Stomach (tissue), 4 donors: ENCODE measurements at regions not wholly inside any gene's neighbourhood (a gene's known extent, or its start where the extent isn't known, plus 50 kb on each side); places are given as distances from the start of the nearest gene placed in this dataset.

Experiments used
- POLR2A ChIP-seq, 4 donors: fragments of 450-650 bp; IDR thresholded peaks; one replicate each; pipeline ENCODE4 v1.6.1; 2016; ENCODE audit warnings: antibody characterized with exemption in 4 of 4, control low read depth in 2 of 4, mild to moderate bottlenecking in 1 of 4, moderate library complexity in 1 of 4
- TF ChIP-seq, protein P1 (sequence below), 7 experiments: fragments of 450-650 bp in 4 of 7; fragments of 200-600 bp in 3 of 7; sonication (generic) in 3 of 7; IDR thresholded peaks; one replicate each; pipeline ENCODE4 v1.5.1; 2016 to 2019; ENCODE audit warnings: antibody characterized with exemption in 7 of 7, control low read depth in 2 of 7, mild to moderate bottlenecking in 1 of 7

DNA sequence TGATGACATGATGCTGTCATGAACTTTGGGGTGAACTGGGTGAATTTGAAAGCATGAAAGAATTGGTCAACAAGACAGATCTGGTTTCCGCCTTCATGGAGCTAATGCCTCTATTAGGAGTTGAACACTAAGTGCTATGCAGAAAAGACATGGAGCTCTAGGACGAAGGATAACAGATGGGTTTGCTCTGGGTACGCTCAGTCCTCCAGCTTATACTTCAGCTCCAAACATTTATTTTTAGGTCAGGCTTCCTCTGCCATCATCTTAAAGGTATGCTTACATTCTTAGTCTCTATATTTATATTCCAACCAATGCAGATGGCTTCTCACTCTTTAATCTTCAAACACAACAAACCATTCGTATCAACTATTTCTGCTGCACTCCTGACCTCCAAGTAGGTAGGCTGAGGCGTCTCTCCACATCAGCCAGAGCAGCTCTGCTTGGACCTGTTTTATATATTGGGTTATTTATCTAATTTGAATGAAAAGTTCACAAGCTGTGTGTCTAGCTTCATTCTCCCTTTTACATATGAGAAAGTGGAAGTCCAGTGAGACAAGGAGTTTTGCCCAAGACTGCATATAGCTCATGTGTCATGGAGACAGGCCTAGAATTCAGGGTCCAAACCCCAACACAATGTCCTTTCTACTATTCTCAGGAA is 226.3 kb downstream of the SPTSSA start:
- no peak for TF ChIP-seq POLR2A (IDR thresholded peaks at IDR 0.05)
- TF ChIP-seq, protein P1, sequence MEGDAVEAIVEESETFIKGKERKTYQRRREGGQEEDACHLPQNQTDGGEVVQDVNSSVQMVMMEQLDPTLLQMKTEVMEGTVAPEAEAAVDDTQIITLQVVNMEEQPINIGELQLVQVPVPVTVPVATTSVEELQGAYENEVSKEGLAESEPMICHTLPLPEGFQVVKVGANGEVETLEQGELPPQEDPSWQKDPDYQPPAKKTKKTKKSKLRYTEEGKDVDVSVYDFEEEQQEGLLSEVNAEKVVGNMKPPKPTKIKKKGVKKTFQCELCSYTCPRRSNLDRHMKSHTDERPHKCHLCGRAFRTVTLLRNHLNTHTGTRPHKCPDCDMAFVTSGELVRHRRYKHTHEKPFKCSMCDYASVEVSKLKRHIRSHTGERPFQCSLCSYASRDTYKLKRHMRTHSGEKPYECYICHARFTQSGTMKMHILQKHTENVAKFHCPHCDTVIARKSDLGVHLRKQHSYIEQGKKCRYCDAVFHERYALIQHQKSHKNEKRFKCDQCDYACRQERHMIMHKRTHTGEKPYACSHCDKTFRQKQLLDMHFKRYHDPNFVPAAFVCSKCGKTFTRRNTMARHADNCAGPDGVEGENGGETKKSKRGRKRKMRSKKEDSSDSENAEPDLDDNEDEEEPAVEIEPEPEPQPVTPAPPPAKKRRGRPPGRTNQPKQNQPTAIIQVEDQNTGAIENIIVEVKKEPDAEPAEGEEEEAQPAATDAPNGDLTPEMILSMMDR (IDR thresholded peaks at IDR 0.05): no peak
